ENCODE measurements at regions not wholly inside any gene's neighbourhood (a gene's known extent, or its start where the extent isn't known, plus 50 kb on each side); places are given as distances from the start of the nearest gene placed in this dataset.
A peak's percentile ranks its signal among the peaks of the same experiment; 100 is the strongest.

- Histone ChIP-seq H3K36me3 (ENCODE audit: control insufficient read depth in 2 of 4, insufficient read depth in 4 of 4, low read length in 3 of 4) (no peaks in the 10 kb centered on the region), H2AFZ (ENCODE audit: low read length) (no peak overlapping the region), H3K4ac (replicated peaks; ENCODE audit: insufficient read length, low read depth, low read length) (no peak overlapping the region), H3K56ac (replicated peaks; ENCODE audit: insufficient read length, low read depth, low read length) (no peak overlapping the region), H2BK20ac (ENCODE audit: low read length) (no peak overlapping the region), H3K9ac (replicated peaks in 1 of 4; ENCODE audit: extremely low read depth in 1 of 4, low read depth in 3 of 4, low read length in 3 of 4) (no peak overlapping the region), H3K79me2 (ENCODE audit: control insufficient read depth in 1 of 2, insufficient read depth in 2 of 2, low read length in 2 of 2) (no peaks in the 10 kb centered on the region), H4K20me1 (replicated peaks in 1 of 2; ENCODE audit: control insufficient read depth in 1 of 2, insufficient read depth in 2 of 2, low read length in 2 of 2) (no peaks in the 10 kb centered on the region), H3K14ac (ENCODE audit: insufficient read length) (no peak overlapping the region), H3K18ac (ENCODE audit: extremely low read depth, low read length) (peak overlapping the region; percentile 7; the same call in 1 of the 2 replicates), H3K27ac (ENCODE audit: low read depth, low read length) (no peak overlapping the region), H2BK12ac (ENCODE audit: low read depth, low read length) (peak overlapping the region; percentile 17; the same call in 1 of the 2 replicates), H3K4me2 (ENCODE audit: insufficient read depth in 1 of 2, low read depth in 2 of 2, low read length in 2 of 2) (no peak overlapping the region), H2AK5ac (ENCODE audit: low read depth, low read length) (no peak overlapping the region), H3K9me3 (ENCODE audit: insufficient read depth in 2 of 2, low read depth in 1 of 2, low read length in 1 of 2) (no peaks in the 10 kb centered on the region), H2BK120ac (replicated peaks; ENCODE audit: low read depth, low read length) (no peak overlapping the region), H4K5ac (ENCODE audit: insufficient read length, low read depth, low read length) (no peak overlapping the region), H3K4me3 (ENCODE audit: extremely low read depth in 1 of 4, insufficient read depth in 2 of 4, low read depth in 3 of 4, low read length in 4 of 4) (no peak overlapping the region), H3K79me1 (ENCODE audit: low read depth, low read length) (no peaks in the 10 kb centered on the region), H2BK15ac (ENCODE audit: low read length) (no peak overlapping the region), H2BK5ac (ENCODE audit: low read depth, low read length) (no peak overlapping the region), H4K8ac (ENCODE audit: extremely low read depth, insufficient read depth, low read length) (no peak overlapping the region), H3K4me1 (replicated peaks in 1 of 4; ENCODE audit: control insufficient read depth in 3 of 4, insufficient read depth in 4 of 4, low read length in 3 of 4) (peaks cover 0 to 3% (median 0%) of the 10 kb centered on the region in 4 experiments; a peak in 1 of 7 replicates), H3K27me3 (replicated peaks in 1 of 4; ENCODE audit: control insufficient read depth in 3 of 4, extremely low read depth in 1 of 4, insufficient read depth in 3 of 4, low read length in 3 of 4) (no peaks in the 10 kb centered on the region), H3K23ac (ENCODE audit: insufficient read length) (no peak overlapping the region), H3K23me2 (ENCODE audit: low read depth, low read length) (no peaks in the 10 kb centered on the region), H4K91ac (replicated peaks; ENCODE audit: insufficient read length, low read length) (no peak overlapping the region)
- ChIA-PET CTCF (ENCODE audit: partially characterized antibody) (interaction anchor here (1.1 to 7.3 kb wide), 3 partner anchors 491 to 528 kb away, joined by 3 to 84 read pairs (median 4); no protein-coding TSS in a partner anchor), POLR2A (ENCODE audit: partially characterized antibody) (no interaction called here)
- WGBS, 2 experiments (ENCODE audit: extremely low coverage in 1 of 2, insufficient coverage in 1 of 2, insufficient read length in 1 of 2, insufficient replicate concordance in 2 of 2, low coverage in 1 of 2, low lambda C conversion rate in 2 of 2, missing lambda C conversion rate in 1 of 2), result 94% methylated on average over 4 of the region's 4 CpGs; no CpG with 5 or more reads in 1 of the 2 experiments
- FAIRE-seq (no peak), DNase-seq (ENCODE audit: low read depth in 1 of 2, low spot score in 2 of 2) (no peak)
- TF ChIP-seq SP1 (IDR thresholded peaks at IDR 0.05; ENCODE audit: low read depth, low read length) (no peak), TAF7 (optimal IDR thresholded peaks at IDR 0.05; ENCODE audit: borderline replicate concordance, low read depth, low read length) (no peak), MAX (IDR thresholded peaks at IDR 0.05) (no peak), POLR2A (IDR thresholded peaks at IDR 0.05; ENCODE audit: control extremely low read depth in 1 of 2, low read depth in 2 of 2, low read length in 2 of 2) (no peak), HDAC6 (IDR thresholded peaks at IDR 0.05; ENCODE audit: low read depth, low read length) (no peak), SP4 (IDR thresholded peaks at IDR 0.05; ENCODE audit: low read length) (no peak), SIN3A (conservative IDR thresholded peaks at IDR 0.05 in 1 of 2, IDR thresholded peaks at IDR 0.05 in 1 of 2; ENCODE audit: low read depth in 1 of 2, low read length in 2 of 2) (no peak), SIX5 (IDR thresholded peaks at IDR 0.05; ENCODE audit: low read depth, low read length) (no peak), TAF1 (IDR thresholded peaks at IDR 0.05; ENCODE audit: low read depth, low read length) (no peak), PHF8 (conservative IDR thresholded peaks at IDR 0.05; ENCODE audit: low read depth, low read length) (no peak), JUN (IDR thresholded peaks at IDR 0.05; ENCODE audit: low read depth, low read length) (no peak), TBP (IDR thresholded peaks at IDR 0.05; ENCODE audit: low read depth, low read length) (no peak), CEBPB (IDR thresholded peaks at IDR 0.05; ENCODE audit: low read depth, low read length) (no peak), POU5F1 (IDR thresholded peaks at IDR 0.05; ENCODE audit: low read depth, low read length) (no peak), JUND (IDR thresholded peaks at IDR 0.05; ENCODE audit: low read length) (no peak)
Measured at GRCh38 chr9:90092508-90092907, 487.7 kb downstream of the GADD45G start.

Data from H1 (cell line).